ENCODE measurements at regions not wholly inside any gene's neighbourhood (a gene's known extent, or its start where the extent isn't known, plus 50 kb on each side); places are given as distances from the start of the nearest gene placed in this dataset.

GRCh38 chr6:99148761-99149160, 200.7 kb downstream of the FAXC start:
- no peaks in the 10 kb centered on the region for H3K9me3 Mint-ChIP-seq (ENCODE audit: low read depth, unreplicated experiment)
- DNase-seq = no peak
- BruUV-seq (replicated peaks) = no TSS peak
- H3K36me3 Mint-ChIP-seq (ENCODE audit: insufficient read depth, unreplicated experiment) = no peaks in the 10 kb centered on the region
- H3K4me3 Mint-ChIP-seq (ENCODE audit: low read depth, unreplicated experiment) = no peak overlapping the region
- intact Hi-C loops (cut with micrococcal nuclease; ENCODE audit: unreplicated experiment) = no loop called here
- H3K27me3 Mint-ChIP-seq (ENCODE audit: unreplicated experiment) = peaks cover 11% of the 10 kb centered on the region
- no peak overlapping the region for H3K27ac Mint-ChIP-seq (ENCODE audit: unreplicated experiment)
- CTCF ChIA-PET = no interaction called here
- TF ChIP-seq CTCF (IDR thresholded peaks at IDR 0.05; ENCODE audit: unreplicated experiment) = no peak
- peaks cover 9% of the 10 kb centered on the region for H3K4me1 Mint-ChIP-seq (ENCODE audit: low read depth, unreplicated experiment)

- Mint-ChIP-seq H3K9me3 (ENCODE audit: low read depth, unreplicated experiment) (no peaks in the 10 kb centered on the region), H3K36me3 (ENCODE audit: insufficient read depth, unreplicated experiment) (no peaks in the 10 kb centered on the region), H3K27me3 (ENCODE audit: unreplicated experiment) (peaks cover 4% of the 10 kb centered on the region), H3K4me3 (ENCODE audit: low read depth, unreplicated experiment) (no peak overlapping the region), H3K4me1 (ENCODE audit: low read depth, unreplicated experiment) (peaks cover 9% of the 10 kb centered on the region), H3K27ac (ENCODE audit: unreplicated experiment) (no peak overlapping the region)
- BruUV-seq (replicated peaks) = no TSS peak
- CTCF ChIA-PET = interaction anchor here (0.7 kb wide), 1 partner anchor 11 kb away, joined by 3 read pairs; no protein-coding TSS in a partner anchor
- intact Hi-C loops (cut with micrococcal nuclease; ENCODE audit: unreplicated experiment) = no loop called here
- no peak for TF ChIP-seq CTCF (IDR thresholded peaks at IDR 0.05; ENCODE audit: unreplicated experiment)
- no peak for DNase-seq
These were observed 200.4 kb upstream of the FBXL4 start for GRCh38 chr6:99148111-99148510.

- no peak for DNase-seq
- CTCF ChIA-PET = no interaction called here
- H3K27ac Mint-ChIP-seq (ENCODE audit: unreplicated experiment) = no peak overlapping the region
- H3K36me3 Mint-ChIP-seq (ENCODE audit: insufficient read depth, unreplicated experiment) = no peaks in the 10 kb centered on the region
- H3K4me1 Mint-ChIP-seq (ENCODE audit: low read depth, unreplicated experiment) = peaks cover 5% of the 10 kb centered on the region
- H3K27me3 Mint-ChIP-seq (ENCODE audit: unreplicated experiment) = no peaks in the 10 kb centered on the region
- no TSS peak for BruUV-seq (replicated peaks)
- intact Hi-C loops (cut with micrococcal nuclease; ENCODE audit: unreplicated experiment) = no loop called here
- H3K9me3 Mint-ChIP-seq (ENCODE audit: low read depth, unreplicated experiment) = no peaks in the 10 kb centered on the region
- H3K4me3 Mint-ChIP-seq (ENCODE audit: low read depth, unreplicated experiment) = no peak overlapping the region
- no peak for TF ChIP-seq CTCF (IDR thresholded peaks at IDR 0.05; ENCODE audit: unreplicated experiment)
These were observed 199.5 kb upstream of the FBXL4 start for GRCh38 chr6:99147206-99147605.

- no TSS peak for BruUV-seq (replicated peaks)
- Mint-ChIP-seq H3K27ac (ENCODE audit: unreplicated experiment) (no peak overlapping the region), H3K9me3 (ENCODE audit: low read depth, unreplicated experiment) (no peaks in the 10 kb centered on the region), H3K36me3 (ENCODE audit: insufficient read depth, unreplicated experiment) (no peaks in the 10 kb centered on the region), H3K27me3 (ENCODE audit: unreplicated experiment) (no peaks in the 10 kb centered on the region), H3K4me1 (ENCODE audit: low read depth, unreplicated experiment) (no peaks in the 10 kb centered on the region), H3K4me3 (ENCODE audit: low read depth, unreplicated experiment) (no peak overlapping the region)
- DNase-seq = no peak
- TF ChIP-seq CTCF (IDR thresholded peaks at IDR 0.05; ENCODE audit: unreplicated experiment) = no peak
- CTCF ChIA-PET = no interaction called here
- intact Hi-C loops (cut with micrococcal nuclease; ENCODE audit: unreplicated experiment) = no loop called here
These were observed 199.0 kb upstream of the FBXL4 start for GRCh38 chr6:99146711-99147110.

- Mint-ChIP-seq H3K4me3 (ENCODE audit: low read depth, unreplicated experiment) (no peak overlapping the region), H3K9me3 (ENCODE audit: low read depth, unreplicated experiment) (no peaks in the 10 kb centered on the region), H3K36me3 (ENCODE audit: insufficient read depth, unreplicated experiment) (no peaks in the 10 kb centered on the region), H3K4me1 (ENCODE audit: low read depth, unreplicated experiment) (no peaks in the 10 kb centered on the region), H3K27me3 (ENCODE audit: unreplicated experiment) (no peaks in the 10 kb centered on the region), H3K27ac (ENCODE audit: unreplicated experiment) (no peak overlapping the region)
- intact Hi-C loops (cut with micrococcal nuclease; ENCODE audit: unreplicated experiment) = no loop called here
- no TSS peak for BruUV-seq (replicated peaks)
- CTCF ChIA-PET = no interaction called here
- DNase-seq = no peak
- no peak for TF ChIP-seq CTCF (IDR thresholded peaks at IDR 0.05; ENCODE audit: unreplicated experiment)
These were observed 198.0 kb upstream of the FBXL4 start for GRCh38 chr6:99145738-99146137.

All from Calu3 (cell line).